Liver (tissue), 3 donors: ENCODE measurements at regions not wholly inside any gene's neighbourhood (a gene's known extent, or its start where the extent isn't known, plus 50 kb on each side); places are given as distances from the start of the nearest gene placed in this dataset.

ENCODE experiments used
- EGR1 ChIP-seq, 2 donors: IDR thresholded peaks; 2 replicates each; pipeline ENCODE4 v1.6.1; 2016 to 2018; ENCODE audit warnings: antibody characterized with exemption in 2 of 2, low read depth in 2 of 2
- FOXA1 ChIP-seq: IDR thresholded peaks from 2 replicates; pipeline ENCODE4 v1.6.1; 2016; ENCODE audit warnings: antibody characterized with exemption
- GABPA ChIP-seq, 2 donors: IDR thresholded peaks in 1 of 2; conservative IDR thresholded peaks in 1 of 2; 2 replicates each; pipeline ENCODE4 v1.6.1; 2016; ENCODE audit warnings: antibody characterized with exemption in 2 of 2, mild to moderate bottlenecking in 1 of 2, moderate library complexity in 1 of 2
- JUND ChIP-seq, 2 donors: IDR thresholded peaks; 2 replicates each; pipeline ENCODE4 v1.6.1; 2016; ENCODE audit warnings: antibody characterized with exemption in 2 of 2
- MAX ChIP-seq: IDR thresholded peaks from 2 replicates; pipeline ENCODE4 v1.6.1; 2016; ENCODE audit warnings: antibody characterized with exemption
- NR2F2 ChIP-seq: IDR thresholded peaks from 2 replicates; pipeline ENCODE4 v1.6.1; 2016; ENCODE audit warnings: antibody characterized with exemption
- RAD21 ChIP-seq, 2 donors: IDR thresholded peaks; 2 replicates each; pipeline ENCODE4 v1.6.1; 2016; ENCODE audit warnings: antibody characterized with exemption in 2 of 2, mild to moderate bottlenecking in 2 of 2
- REST ChIP-seq: IDR thresholded peaks from 2 replicates; pipeline ENCODE4 v1.6.1; 2016; ENCODE audit warnings: antibody characterized with exemption, mild to moderate bottlenecking
- SP1 ChIP-seq: IDR thresholded peaks from 2 replicates; pipeline ENCODE4 v1.6.1; 2018; ENCODE audit warnings: antibody characterized with exemption, mild to moderate bottlenecking
- TAF1 ChIP-seq: conservative IDR thresholded peaks from 2 replicates; pipeline ENCODE4 v1.6.1; 2016; ENCODE audit warnings: antibody characterized with exemption, mild to moderate bottlenecking
- YY1 ChIP-seq: IDR thresholded peaks from 2 replicates; pipeline ENCODE4 v1.6.1; 2016; ENCODE audit warnings: antibody characterized with exemption, mild to moderate bottlenecking
- TF ChIP-seq, protein P1 (sequence below): fragments of 150-350 bp; IDR thresholded peaks from 2 replicates; pipeline ENCODE4 v1.5.1; 2017; ENCODE audit warnings: improper control_type of control experiment, low read depth, low read length; ENCODE audit not compliant: missing input control
- TF ChIP-seq, protein P2 (sequence below): IDR thresholded peaks from 2 replicates; pipeline ENCODE4 v1.6.1; 2016; ENCODE audit warnings: antibody characterized with exemption
- donor health status: healthy.
- donor health status: healthy.

DNA sequence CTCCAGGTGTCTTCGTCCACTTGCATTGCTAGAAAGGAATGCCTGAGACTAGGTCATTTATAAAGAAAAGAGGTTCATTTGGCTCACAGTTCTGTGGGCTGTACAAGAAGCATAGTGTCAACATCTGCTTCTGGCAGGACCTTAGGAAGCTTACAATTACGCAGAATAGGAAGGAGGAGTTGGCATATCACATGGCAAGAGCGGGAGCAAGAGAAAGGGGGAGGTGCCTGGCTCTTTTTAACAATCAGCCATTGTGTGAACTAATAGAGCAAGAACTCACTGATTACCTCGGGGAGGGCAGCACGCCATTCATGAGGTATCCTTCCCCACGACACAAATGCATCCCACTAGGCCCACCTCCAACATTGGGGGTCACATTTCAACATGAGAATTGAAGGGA is 134.4 kb upstream of the EFNA5 start:
- TF ChIP-seq REST (no peak), YY1 (no peak), TAF1 (no peak), MAX (no peak), GABPA (IDR thresholded peaks at IDR 0.05 in 1 of 2, conservative IDR thresholded peaks at IDR 0.05 in 1 of 2) (no peak), RAD21 (IDR thresholded peaks at IDR 0.05) (no peak), JUND (IDR thresholded peaks at IDR 0.05) (no peak), EGR1 (IDR thresholded peaks at IDR 0.05; ENCODE audit: low read depth in 2 of 2) (no peak), FOXA1 (no peak), SP1 (no peak), NR2F2 (no peak)
- TF ChIP-seq, protein P1, sequence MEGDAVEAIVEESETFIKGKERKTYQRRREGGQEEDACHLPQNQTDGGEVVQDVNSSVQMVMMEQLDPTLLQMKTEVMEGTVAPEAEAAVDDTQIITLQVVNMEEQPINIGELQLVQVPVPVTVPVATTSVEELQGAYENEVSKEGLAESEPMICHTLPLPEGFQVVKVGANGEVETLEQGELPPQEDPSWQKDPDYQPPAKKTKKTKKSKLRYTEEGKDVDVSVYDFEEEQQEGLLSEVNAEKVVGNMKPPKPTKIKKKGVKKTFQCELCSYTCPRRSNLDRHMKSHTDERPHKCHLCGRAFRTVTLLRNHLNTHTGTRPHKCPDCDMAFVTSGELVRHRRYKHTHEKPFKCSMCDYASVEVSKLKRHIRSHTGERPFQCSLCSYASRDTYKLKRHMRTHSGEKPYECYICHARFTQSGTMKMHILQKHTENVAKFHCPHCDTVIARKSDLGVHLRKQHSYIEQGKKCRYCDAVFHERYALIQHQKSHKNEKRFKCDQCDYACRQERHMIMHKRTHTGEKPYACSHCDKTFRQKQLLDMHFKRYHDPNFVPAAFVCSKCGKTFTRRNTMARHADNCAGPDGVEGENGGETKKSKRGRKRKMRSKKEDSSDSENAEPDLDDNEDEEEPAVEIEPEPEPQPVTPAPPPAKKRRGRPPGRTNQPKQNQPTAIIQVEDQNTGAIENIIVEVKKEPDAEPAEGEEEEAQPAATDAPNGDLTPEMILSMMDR = no peak
- TF ChIP-seq, protein P2, sequence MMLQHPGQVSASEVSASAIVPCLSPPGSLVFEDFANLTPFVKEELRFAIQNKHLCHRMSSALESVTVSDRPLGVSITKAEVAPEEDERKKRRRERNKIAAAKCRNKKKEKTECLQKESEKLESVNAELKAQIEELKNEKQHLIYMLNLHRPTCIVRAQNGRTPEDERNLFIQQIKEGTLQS = no peak
